H9 (cell line): ENCODE measurements at regions not wholly inside any gene's neighbourhood (a gene's known extent, or its start where the extent isn't known, plus 50 kb on each side); places are given as distances from the start of the nearest gene placed in this dataset.

Experiments
- DNase-seq: peaks from one replicate; pipeline ENCODE4 v3.0.0-alpha.2; 2017
- H2AFZ ChIP-seq: one replicate; pipeline ENCODE4 v1.6.1; 2013; ENCODE audit warnings: mild to moderate bottlenecking, low read length, control low read depth, moderate library complexity
- H2AK5ac ChIP-seq: 2 replicates; pipeline ENCODE4 v1.6.1; 2013; ENCODE audit warnings: low read length, control low read depth, mixed read lengths; ENCODE audit not compliant: insufficient read length
- H2BK120ac ChIP-seq: one replicate; pipeline ENCODE4 v1.6.1; 2013; ENCODE audit warnings: low read depth, mild to moderate bottlenecking, low read length, control low read depth, inconsistent platforms; ENCODE audit not compliant: poor library complexity, severe bottlenecking
- H2BK12ac ChIP-seq: 2 replicates; pipeline ENCODE4 v1.6.1; 2013; ENCODE audit warnings: low read length, control low read depth, mixed read lengths, low read depth; ENCODE audit not compliant: insufficient read length
- H2BK15ac ChIP-seq: 2 replicates; pipeline ENCODE4 v1.6.1; 2013; ENCODE audit warnings: low read depth, low read length, control low read depth
- H2BK20ac ChIP-seq: one replicate; pipeline ENCODE4 v1.6.1; 2013; ENCODE audit warnings: low read depth, mild to moderate bottlenecking, low read length, control low read depth, inconsistent platforms; ENCODE audit not compliant: poor library complexity, severe bottlenecking
- H2BK5ac ChIP-seq: 2 replicates; pipeline ENCODE4 v1.6.1; 2013; ENCODE audit warnings: low read length, control low read depth, mixed read lengths; ENCODE audit not compliant: insufficient read length
- H3K14ac ChIP-seq: 2 replicates; pipeline ENCODE4 v1.6.1; 2013; ENCODE audit warnings: low read length, control low read depth; ENCODE audit not compliant: insufficient read depth
- H3K18ac ChIP-seq: 2 replicates; pipeline ENCODE4 v1.6.1; 2013; ENCODE audit warnings: low read depth, mild to moderate bottlenecking, mixed read lengths, low read length, control low read depth; ENCODE audit not compliant: insufficient read length
- H3K23ac ChIP-seq: 2 replicates; pipeline ENCODE4 v1.6.1; 2013; ENCODE audit warnings: low read length, control low read depth, mixed read lengths, low read depth; ENCODE audit not compliant: insufficient read length
- H3K23me2 ChIP-seq: 2 replicates; pipeline ENCODE4 v1.6.1; 2013; ENCODE audit warnings: low read depth, mild to moderate bottlenecking, mixed read lengths, low read length, control low read depth; ENCODE audit not compliant: insufficient read length, poor library complexity, severe bottlenecking
- H3K27ac ChIP-seq: 2 replicates; pipeline ENCODE4 v1.5.1; 2013; ENCODE audit warnings: low read length, control low read depth, mixed read lengths, low read depth; ENCODE audit not compliant: insufficient read length
- H3K27me3 ChIP-seq: 2 replicates; pipeline ENCODE4 v1.6.1; 2013; ENCODE audit warnings: low read length, control low read depth, inconsistent platforms; ENCODE audit not compliant: insufficient read depth
- H3K4ac ChIP-seq: 2 replicates; pipeline ENCODE4 v1.6.1; 2013; ENCODE audit warnings: low read depth, mild to moderate bottlenecking, control low read depth, inconsistent platforms, low read length, moderate library complexity
- H3K4me1 ChIP-seq: 2 replicates; pipeline ENCODE4 v1.6.1; 2013; ENCODE audit warnings: low read length, control low read depth, inconsistent platforms; ENCODE audit not compliant: insufficient read depth
- H3K4me2 ChIP-seq: 2 replicates; pipeline ENCODE4 v1.6.1; 2013; ENCODE audit warnings: low read length, control low read depth, mixed read lengths; ENCODE audit not compliant: insufficient read length, insufficient read depth
- H3K56ac ChIP-seq: 2 replicates; pipeline ENCODE4 v1.6.1; 2013; ENCODE audit warnings: low read depth, mild to moderate bottlenecking, mixed read lengths, low read length, control low read depth; ENCODE audit not compliant: insufficient read length
- H3K79me1 ChIP-seq: 2 replicates; pipeline ENCODE4 v1.6.1; 2013; ENCODE audit warnings: low read depth, mild to moderate bottlenecking, moderate library complexity, low read length, control low read depth, inconsistent platforms; ENCODE audit not compliant: insufficient read depth, poor library complexity, severe bottlenecking
- H3K79me2 ChIP-seq: 2 replicates; pipeline ENCODE4 v1.6.1; 2013; ENCODE audit warnings: low read length, control low read depth, inconsistent platforms; ENCODE audit not compliant: insufficient read depth
- H3K9ac ChIP-seq: 2 replicates; pipeline ENCODE4 v1.6.1; 2013; ENCODE audit warnings: low read length, control low read depth, mixed read lengths; ENCODE audit not compliant: insufficient read length; ENCODE audit errors: extremely low read depth
- H3K9me3 ChIP-seq: one replicate; pipeline ENCODE4 v1.6.1; 2013; ENCODE audit warnings: low read depth, low read length, inconsistent platforms; ENCODE audit not compliant: control insufficient read depth
- H3T11ph ChIP-seq: one replicate; pipeline ENCODE4 v1.6.1; 2013; ENCODE audit warnings: mild to moderate bottlenecking, low read length, control low read depth, inconsistent platforms
- H4K20me1 ChIP-seq: one replicate; pipeline ENCODE4 v1.6.1; 2013; ENCODE audit not compliant: control insufficient read depth, insufficient read length, insufficient read depth
- H4K5ac ChIP-seq: 2 replicates; pipeline ENCODE4 v1.6.1; 2013; ENCODE audit warnings: low read depth, mild to moderate bottlenecking, mixed read lengths, low read length, control low read depth; ENCODE audit not compliant: insufficient read length
- H4K8ac ChIP-seq: replicated peaks from 2 replicates; pipeline ENCODE4 v1.6.1; 2013; ENCODE audit warnings: low read length, control low read depth, mixed read lengths, low read depth; ENCODE audit not compliant: insufficient read length
- H4K91ac ChIP-seq: 2 replicates; pipeline ENCODE4 v1.6.1; 2013; ENCODE audit warnings: low read depth, mild to moderate bottlenecking, moderate library complexity, mixed read lengths, low read length, control low read depth; ENCODE audit not compliant: insufficient read length
- H3K27ac Mint-ChIP-seq, 3 experiments: 2 replicates in 2 of 3; 3 replicates in 1 of 3; pipeline ENCODE4 v1.8.0; 2020 to 2021; ENCODE audit warnings: mixed read lengths in 3 of 3, mild to moderate bottlenecking in 1 of 3, moderate library complexity in 1 of 3
- H3K27me3 Mint-ChIP-seq: 2 replicates; pipeline ENCODE4 v1.8.0; 2021; ENCODE audit warnings: low read depth, mild to moderate bottlenecking, moderate library complexity, mixed read lengths
- H3K36me3 Mint-ChIP-seq, 3 experiments: 2 replicates in 2 of 3; 3 replicates in 1 of 3; pipeline ENCODE4 v1.8.0; 2020 to 2021; ENCODE audit warnings: low read depth in 3 of 3, mixed read lengths in 3 of 3; ENCODE audit not compliant: insufficient read depth in 1 of 3
- H3K4me1 Mint-ChIP-seq, 2 experiments: 2 replicates each; pipeline ENCODE4 v1.8.0; 2020; ENCODE audit warnings: mixed read lengths in 2 of 2
- H3K4me3 Mint-ChIP-seq, 2 experiments: 2 replicates in 1 of 2; 3 replicates in 1 of 2; pipeline ENCODE4 v1.8.0; 2020 to 2021; ENCODE audit warnings: mild to moderate bottlenecking in 2 of 2, mixed read lengths in 2 of 2, moderate library complexity in 1 of 2
- H3K9me3 Mint-ChIP-seq, 2 experiments: 2 replicates in 1 of 2; 3 replicates in 1 of 2; pipeline ENCODE4 v1.8.0; 2020; ENCODE audit warnings: mild to moderate bottlenecking in 2 of 2, mixed read lengths in 2 of 2, moderate library complexity in 1 of 2
- CTCF ChIP-seq: fragments of 200-600 bp; sonication (generic); conservative IDR thresholded peaks from 3 replicates; pipeline ENCODE4 v1.8.0; 2021; ENCODE audit warnings: antibody characterized with exemption, mild to moderate bottlenecking
- WGBS: extraction: QIAGEN DNeasy Blood & Tissue Kit; methylation state at CpG from one replicate; pipeline ENCODE4 v1.1.7; 2013; ENCODE audit warnings: missing lambda C conversion rate, low lambda C conversion rate, mixed read lengths; ENCODE audit not compliant: insufficient read length; ENCODE audit errors: extremely low coverage; 5-methylcytosine and 5-hydroxymethylcytosine counted together

DNA sequence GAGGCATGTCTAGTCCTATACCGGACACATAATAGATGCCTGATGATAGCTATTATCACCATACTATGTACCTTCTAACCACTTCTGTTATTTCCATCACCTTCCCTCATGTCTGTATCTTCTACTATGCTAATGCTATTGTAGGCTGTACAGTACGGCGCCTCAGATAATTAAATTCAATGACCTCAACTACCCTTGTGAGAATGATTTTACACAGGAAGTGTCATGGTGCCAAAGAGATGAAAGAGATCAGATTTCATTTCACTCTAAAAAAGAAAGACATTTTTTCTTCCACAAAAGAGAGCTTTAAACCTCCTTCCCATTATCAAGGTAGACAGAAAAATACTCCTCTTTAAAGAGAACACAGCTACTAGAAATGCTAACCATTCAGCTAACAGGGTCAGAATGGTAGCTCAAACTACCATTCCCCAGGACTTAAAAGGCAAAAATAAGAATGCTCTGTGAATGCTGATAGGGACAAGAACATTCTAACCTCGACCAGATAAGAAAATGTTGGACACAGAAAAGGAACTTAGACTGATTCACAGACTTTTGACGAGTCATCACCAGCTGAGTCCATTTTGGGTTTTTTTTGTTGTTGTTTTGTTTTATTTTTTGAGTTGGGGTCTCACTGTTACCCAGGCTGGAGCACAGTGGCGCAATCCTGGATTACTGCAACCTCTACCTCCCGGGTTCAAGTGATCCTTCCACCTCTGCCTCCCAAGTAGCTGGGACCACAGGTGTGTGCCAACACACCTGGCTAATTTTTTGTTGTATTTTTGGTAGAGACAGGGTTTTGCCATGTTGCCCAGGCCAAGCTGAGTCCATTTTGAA lies 99.2 kb upstream of the RAPGEF2 start:
- H3K27ac ChIP-seq = no peak overlapping the region
- H3K4me2 ChIP-seq = no peak overlapping the region
- H2AFZ ChIP-seq = no peak overlapping the region

More for the DNA sequence above, 99.2 kb upstream of the RAPGEF2 start:
- no peak overlapping the region for H3T11ph ChIP-seq
- H3K14ac ChIP-seq = no peak overlapping the region
- H2BK12ac ChIP-seq = no peak overlapping the region
- Mint-ChIP-seq H3K9me3 (no peaks in the 10 kb centered on the region), H3K27me3 (peaks cover 17% of the 10 kb centered on the region), H3K27ac (no peak overlapping the region; a peak in 1 of 7 replicates), H3K36me3 (no peaks in the 10 kb centered on the region), H3K4me3 (no peak overlapping the region), H3K4me1 (peaks cover 11 to 13% of the 10 kb centered on the region in 2 experiments)
- no peak overlapping the region for H3K18ac ChIP-seq
- H2BK5ac ChIP-seq = no peak overlapping the region
- no peak overlapping the region for H3K9ac ChIP-seq
- no peak overlapping the region for H3K23ac ChIP-seq
- H2BK120ac ChIP-seq = no peak overlapping the region
- H3K79me1 ChIP-seq = no peaks in the 10 kb centered on the region
- no peaks in the 10 kb centered on the region for H3K4me1 ChIP-seq
- no peak overlapping the region for H3K4ac ChIP-seq
- TF ChIP-seq CTCF = no peak
- H4K8ac ChIP-seq = no peak overlapping the region
- H3K56ac ChIP-seq = no peak overlapping the region
- WGBS = no CpG with 5 or more reads among the region's 7 CpGs
- no peaks in the 10 kb centered on the region for H4K20me1 ChIP-seq
- no peaks in the 10 kb centered on the region; the same call in 1 of the 2 replicates for H3K27me3 ChIP-seq
- H4K91ac ChIP-seq = no peak overlapping the region
- H3K9me3 ChIP-seq = no peaks in the 10 kb centered on the region
- no peak overlapping the region for H2AK5ac ChIP-seq
- H2BK15ac ChIP-seq = no peak overlapping the region
- no peaks in the 10 kb centered on the region for H3K23me2 ChIP-seq
- H3K79me2 ChIP-seq = no peaks in the 10 kb centered on the region
- no peak for DNase-seq
- no peak overlapping the region for H4K5ac ChIP-seq
- H2BK20ac ChIP-seq = no peak overlapping the region
